GM12878 (cell line): ENCODE measurements at regions not wholly inside any gene's neighbourhood (a gene's known extent, or its start where the extent isn't known, plus 50 kb on each side); places are given as distances from the start of the nearest gene placed in this dataset.

Experiments
- ATAC-seq: fragments of 200-7000 bp; cut with Tn5 transposase; 3 replicates; pipeline ENCODE4 v1.9.1; 2020; ENCODE audit warnings: mild to moderate bottlenecking, moderate library complexity
- BruUV-seq: library from RNA; stranded (reverse); fragments of 400-500 nt; replicated peaks from 2 replicates; lab custom pipeline; 2021; lab: Mats Ljungman, UMichigan
- CTCF ChIA-PET: fragments of 300-600 bp; sonication (Branson Sonifier 250); formaldehyde crosslinking; extraction: SDS; loops from one replicate; lab custom pipeline; 2021; ENCODE audit warnings: inconsistent platforms; lab: Yijun Ruan, JAX
- POLR2A ChIA-PET: fragments of 350-600 bp; formaldehyde crosslinking; extraction: SDS; loops from one replicate; lab custom pipeline; 2021; ENCODE audit warnings: inconsistent platforms; lab: Charles Lee
- RAD21 ChIA-PET: fragments of 300-600 bp; sonication (Branson Sonifier 250); formaldehyde crosslinking; loops from one replicate; lab custom pipeline; 2023; ENCODE audit warnings: antibody characterized with exemption; ENCODE audit not compliant: unreplicated experiment; lab: Charles Lee
- SMC1A ChIA-PET: fragments of 300-600 bp; sonication (Branson Sonifier 250); formaldehyde crosslinking; loops from one replicate; lab custom pipeline; 2023; ENCODE audit not compliant: unreplicated experiment, uncharacterized antibody; lab: Charles Lee
- DNase-seq: peaks from one replicate; pipeline ENCODE4 v3.0.0-alpha.2; 2011; ENCODE audit warnings: low read depth, low spot score
- FAIRE-seq: peaks from 3 replicates; lab custom pipeline; 2011; peaks lifted over from hg19 to GRCh38; lab: Jason Lieb, UNC
- H2AFZ ChIP-seq: 2 replicates; pipeline ENCODE4 v1.6.0; 2011; ENCODE audit warnings: low read depth, low read length, control low read depth; ENCODE audit not compliant: control insufficient read depth
- H3K27ac ChIP-seq: 2 replicates; pipeline ENCODE4 v1.5.1; 2011; ENCODE audit warnings: control low read depth; ENCODE audit not compliant: control insufficient read depth, insufficient read depth
- H3K27me3 ChIP-seq, 2 experiments: replicated peaks in 1 of 2; 2 replicates each; pipeline versions ENCODE4 v1.6.0 to v1.6.1; 2011; ENCODE audit warnings: low read length in 1 of 2; ENCODE audit not compliant: control insufficient read depth in 2 of 2, insufficient read depth in 2 of 2
- H3K36me3 ChIP-seq, 2 experiments: 2 replicates each; pipeline ENCODE4 v1.5.1; 2011; ENCODE audit warnings: low read length in 1 of 2; ENCODE audit not compliant: control insufficient read depth in 2 of 2, insufficient read depth in 2 of 2
- H3K4me1 ChIP-seq: 2 replicates; pipeline ENCODE4 v1.6.1; 2011; ENCODE audit warnings: mild to moderate bottlenecking, low read length, moderate library complexity, mixed read lengths; ENCODE audit not compliant: control insufficient read depth, insufficient read depth
- H3K4me2 ChIP-seq: 2 replicates; pipeline ENCODE4 v1.6.0; 2011; ENCODE audit warnings: control low read depth; ENCODE audit not compliant: control insufficient read depth, insufficient read depth
- H3K4me3 ChIP-seq: fragments of 200-600 bp; sonication (generic); 2 replicates; pipeline ENCODE4 v1.5.1; 2016
- H3K79me2 ChIP-seq: 2 replicates; pipeline ENCODE4 v1.6.0; 2011; ENCODE audit warnings: low read length; ENCODE audit not compliant: control insufficient read depth, insufficient read depth
- H3K9ac ChIP-seq: 2 replicates; pipeline ENCODE4 v1.8.0; 2011; ENCODE audit warnings: low read length, control low read depth, mixed read lengths; ENCODE audit not compliant: control insufficient read depth, insufficient read depth
- H3K9me3 ChIP-seq: replicated peaks from 3 replicates; pipeline ENCODE4 v1.5.1; 2011; ENCODE audit warnings: mild to moderate bottlenecking, low read length; ENCODE audit not compliant: control insufficient read depth, insufficient read depth
- H4K20me1 ChIP-seq: 2 replicates; pipeline ENCODE4 v1.6.0; 2011; ENCODE audit not compliant: control insufficient read depth, insufficient read depth
- CREM ChIP-seq: IDR thresholded peaks from 2 replicates; pipeline ENCODE4 v1.6.1; 2014; ENCODE audit warnings: antibody characterized with exemption, low read depth
- HDGF ChIP-seq: fragments of 450-650 bp; IDR thresholded peaks from 2 replicates; pipeline ENCODE4 v1.6.1; 2016; ENCODE audit warnings: antibody characterized with exemption
- JUNB ChIP-seq: IDR thresholded peaks from 2 replicates; pipeline ENCODE4 v1.6.1; 2016; ENCODE audit warnings: antibody characterized with exemption, mild to moderate bottlenecking
- MTA2 ChIP-seq: fragments of 450-650 bp; IDR thresholded peaks from 2 replicates; pipeline ENCODE4 v1.6.1; 2016; ENCODE audit warnings: low read depth, mild to moderate bottlenecking, moderate library complexity
- RUNX3 ChIP-seq: IDR thresholded peaks from 2 replicates; pipeline ENCODE4 v1.6.1; 2012; ENCODE audit warnings: low read length, inconsistent platforms
- SMARCA5 ChIP-seq: fragments of 450-650 bp; IDR thresholded peaks from 2 replicates; pipeline ENCODE4 v1.6.1; 2017; ENCODE audit warnings: mild to moderate bottlenecking
- SPI1 ChIP-seq: IDR thresholded peaks from 2 replicates; pipeline ENCODE4 v1.6.1; 2011; ENCODE audit warnings: low read depth, mild to moderate bottlenecking, low read length, moderate library complexity, borderline replicate concordance; ENCODE audit not compliant: insufficient read depth
- WRNIP1 ChIP-seq: IDR thresholded peaks from 2 replicates; pipeline ENCODE4 v1.6.1; 2011; ENCODE audit warnings: low read depth, low read length, improper control_type of control experiment, borderline replicate concordance
- WGBS: methylation state at CpG from one replicate; pipeline ENCODE4 v1.1.6; 2016; ENCODE audit warnings: low lambda C conversion rate; ENCODE audit not compliant: insufficient replicate concordance, insufficient coverage; ENCODE audit errors: missing lambda C conversion rate; 5-methylcytosine and 5-hydroxymethylcytosine counted together
- in situ Hi-C: fragments of 300-500 bp; cut with MboI; formaldehyde crosslinking; loops from 9 replicates; pipeline ENCODE4 v1.14.3; 2018; ENCODE audit warnings: mixed read lengths
- intact Hi-C: fragments of 100-400 bp; cut with micrococcal nuclease; formaldehyde crosslinking; loops from one replicate; pipeline ENCODE4 v1.14.2; 2022; ENCODE audit not compliant: unreplicated experiment
- TF ChIP-seq, protein P1 (sequence below): fragments of 450-650 bp; IDR thresholded peaks from 2 replicates; pipeline ENCODE4 v1.6.1; 2018; ENCODE audit warnings: borderline replicate concordance, mild to moderate bottlenecking; ENCODE audit not compliant: partially characterized antibody
- TF ChIP-seq, protein P2 (sequence below): IDR thresholded peaks from 2 replicates; pipeline ENCODE4 v1.6.1; 2011; ENCODE audit warnings: borderline replicate concordance, low read depth, mild to moderate bottlenecking, moderate library complexity, low read length; ENCODE audit not compliant: insufficient read depth, poor library complexity, severe bottlenecking
- TF ChIP-seq, protein P3 (sequence below): fragments of 450-650 bp; IDR thresholded peaks from 2 replicates; pipeline ENCODE4 v1.6.1; 2016; ENCODE audit warnings: mild to moderate bottlenecking, moderate library complexity, borderline replicate concordance

GRCh38 chr3:164278550-164278949 lies 799.7 kb downstream of the SI start:
- no peaks in the 10 kb centered on the region for H3K36me3 ChIP-seq
- no TSS peak for BruUV-seq
- POLR2A ChIA-PET, result no interaction called here

More at GRCh38 chr3:164278550-164278949, 799.7 kb downstream of the SI start:
- TF ChIP-seq, protein P1, sequence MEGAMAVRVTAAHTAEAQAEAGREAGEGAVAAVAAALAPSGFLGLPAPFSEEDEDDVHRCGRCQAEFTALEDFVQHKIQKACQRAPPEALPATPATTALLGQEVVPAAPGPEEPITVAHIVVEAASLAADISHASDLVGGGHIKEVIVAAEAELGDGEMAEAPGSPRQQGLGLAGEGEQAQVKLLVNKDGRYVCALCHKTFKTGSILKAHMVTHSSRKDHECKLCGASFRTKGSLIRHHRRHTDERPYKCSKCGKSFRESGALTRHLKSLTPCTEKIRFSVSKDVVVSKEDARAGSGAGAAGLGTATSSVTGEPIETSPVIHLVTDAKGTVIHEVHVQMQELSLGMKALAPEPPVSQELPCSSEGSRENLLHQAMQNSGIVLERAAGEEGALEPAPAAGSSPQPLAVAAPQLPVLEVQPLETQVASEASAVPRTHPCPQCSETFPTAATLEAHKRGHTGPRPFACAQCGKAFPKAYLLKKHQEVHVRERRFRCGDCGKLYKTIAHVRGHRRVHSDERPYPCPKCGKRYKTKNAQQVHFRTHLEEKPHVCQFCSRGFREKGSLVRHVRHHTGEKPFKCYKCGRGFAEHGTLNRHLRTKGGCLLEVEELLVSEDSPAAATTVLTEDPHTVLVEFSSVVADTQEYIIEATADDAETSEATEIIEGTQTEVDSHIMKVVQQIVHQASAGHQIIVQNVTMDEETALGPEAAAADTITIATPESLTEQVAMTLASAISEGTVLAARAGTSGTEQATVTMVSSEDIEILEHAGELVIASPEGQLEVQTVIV, result no peak
- TF ChIP-seq RUNX3 (no peak), SPI1 (no peak), JUNB (no peak), MTA2 (no peak), HDGF (no peak), SMARCA5 (no peak), WRNIP1 (no peak), CREM (no peak)
- TF ChIP-seq, protein P2, sequence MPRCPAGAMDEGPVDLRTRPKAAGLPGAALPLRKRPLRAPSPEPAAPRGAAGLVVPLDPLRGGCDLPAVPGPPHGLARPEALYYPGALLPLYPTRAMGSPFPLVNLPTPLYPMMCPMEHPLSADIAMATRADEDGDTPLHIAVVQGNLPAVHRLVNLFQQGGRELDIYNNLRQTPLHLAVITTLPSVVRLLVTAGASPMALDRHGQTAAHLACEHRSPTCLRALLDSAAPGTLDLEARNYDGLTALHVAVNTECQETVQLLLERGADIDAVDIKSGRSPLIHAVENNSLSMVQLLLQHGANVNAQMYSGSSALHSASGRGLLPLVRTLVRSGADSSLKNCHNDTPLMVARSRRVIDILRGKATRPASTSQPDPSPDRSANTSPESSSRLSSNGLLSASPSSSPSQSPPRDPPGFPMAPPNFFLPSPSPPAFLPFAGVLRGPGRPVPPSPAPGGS, result no peak
- TF ChIP-seq, protein P3, sequence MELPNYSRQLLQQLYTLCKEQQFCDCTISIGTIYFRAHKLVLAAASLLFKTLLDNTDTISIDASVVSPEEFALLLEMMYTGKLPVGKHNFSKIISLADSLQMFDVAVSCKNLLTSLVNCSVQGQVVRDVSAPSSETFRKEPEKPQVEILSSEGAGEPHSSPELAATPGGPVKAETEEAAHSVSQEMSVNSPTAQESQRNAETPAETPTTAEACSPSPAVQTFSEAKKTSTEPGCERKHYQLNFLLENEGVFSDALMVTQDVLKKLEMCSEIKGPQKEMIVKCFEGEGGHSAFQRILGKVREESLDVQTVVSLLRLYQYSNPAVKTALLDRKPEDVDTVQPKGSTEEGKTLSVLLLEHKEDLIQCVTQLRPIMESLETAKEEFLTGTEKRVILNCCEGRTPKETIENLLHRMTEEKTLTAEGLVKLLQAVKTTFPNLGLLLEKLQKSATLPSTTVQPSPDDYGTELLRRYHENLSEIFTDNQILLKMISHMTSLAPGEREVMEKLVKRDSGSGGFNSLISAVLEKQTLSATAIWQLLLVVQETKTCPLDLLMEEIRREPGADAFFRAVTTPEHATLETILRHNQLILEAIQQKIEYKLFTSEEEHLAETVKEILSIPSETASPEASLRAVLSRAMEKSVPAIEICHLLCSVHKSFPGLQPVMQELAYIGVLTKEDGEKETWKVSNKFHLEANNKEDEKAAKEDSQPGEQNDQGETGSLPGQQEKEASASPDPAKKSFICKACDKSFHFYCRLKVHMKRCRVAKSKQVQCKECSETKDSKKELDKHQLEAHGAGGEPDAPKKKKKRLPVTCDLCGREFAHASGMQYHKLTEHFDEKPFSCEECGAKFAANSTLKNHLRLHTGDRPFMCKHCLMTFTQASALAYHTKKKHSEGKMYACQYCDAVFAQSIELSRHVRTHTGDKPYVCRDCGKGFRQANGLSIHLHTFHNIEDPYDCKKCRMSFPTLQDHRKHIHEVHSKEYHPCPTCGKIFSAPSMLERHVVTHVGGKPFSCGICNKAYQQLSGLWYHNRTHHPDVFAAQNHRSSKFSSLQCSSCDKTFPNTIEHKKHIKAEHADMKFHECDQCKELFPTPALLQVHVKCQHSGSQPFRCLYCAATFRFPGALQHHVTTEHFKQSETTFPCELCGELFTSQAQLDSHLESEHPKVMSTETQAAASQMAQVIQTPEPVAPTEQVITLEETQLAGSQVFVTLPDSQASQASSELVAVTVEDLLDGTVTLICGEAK, result no peak
- no peaks in the 10 kb centered on the region for H4K20me1 ChIP-seq
- H3K79me2 ChIP-seq, result no peaks in the 10 kb centered on the region
- ATAC-seq, result no peak
- no peak overlapping the region for H3K4me3 ChIP-seq
- WGBS, result 9% methylated on average over 2 of the region's 2 CpGs
- H3K9ac ChIP-seq, result no peak overlapping the region
- in situ Hi-C loops, result no loop called here
- SMC1A ChIA-PET, result interaction anchor here (1.0 kb wide), 1 partner anchor 55 kb away, joined by 3 read pairs; no protein-coding TSS in a partner anchor
- intact Hi-C loops, result no loop called here
- no peak overlapping the region for H3K4me2 ChIP-seq
- H3K9me3 ChIP-seq, result no peaks in the 10 kb centered on the region
- RAD21 ChIA-PET, result no interaction called here
- no peak for FAIRE-seq
- CTCF ChIA-PET, result no interaction called here
- no peak overlapping the region for H3K27ac ChIP-seq
- H3K4me1 ChIP-seq, result no peaks in the 10 kb centered on the region
- no peak overlapping the region for H2AFZ ChIP-seq
- H3K27me3 ChIP-seq, result no peaks in the 10 kb centered on the region
- DNase-seq, result no peak
